GM18498 (cell line): ENCODE measurements at regions not wholly inside any gene's neighbourhood (a gene's known extent, or its start where the extent isn't known, plus 50 kb on each side); places are given as distances from the start of the nearest gene placed in this dataset.

Source experiments
- ATAC-seq: cut with Tn5 transposase; IDR thresholded peaks from one replicate; pipeline ENCODE4 v1.9.1; 2021; ENCODE audit warnings: mild to moderate bottlenecking, moderate library complexity; ENCODE audit not compliant: unreplicated experiment

GRCh38 chr6:45714006-45714730 is 301.5 kb downstream of the CLIC5 start:
- ATAC-seq = no peak
